Right lobe of liver (tissue), 4 donors: ENCODE measurements at regions not wholly inside any gene's neighbourhood (a gene's known extent, or its start where the extent isn't known, plus 50 kb on each side); places are given as distances from the start of the nearest gene placed in this dataset.

Source experiments
- CTCF ChIP-seq, 4 donors: fragments of 200-600 bp in 3 of 4; fragments of 450-650 bp in 1 of 4; IDR thresholded peaks; one replicate each; pipeline versions ENCODE4 v1.5.1 to v1.8.0; 2016 to 2022; ENCODE audit warnings: antibody characterized with exemption in 4 of 4, mild to moderate bottlenecking in 2 of 4
- POLR2A ChIP-seq: fragments of 450-650 bp; IDR thresholded peaks from one replicate; pipeline ENCODE4 v1.6.1; 2017; ENCODE audit warnings: antibody characterized with exemption, mild to moderate bottlenecking
- donor health status: DM: no; HTN: no; CAD: no.
- donor health status: DM: no; HTN: no; CAD: no.
- donor health status: DM: no; HTN: yes; CAD: no.

GRCh38 chr13:18954254-18954653 is 227.4 kb downstream of the TUBA3C start:
- TF ChIP-seq CTCF (IDR thresholded peaks at IDR 0.05): no peak
- TF ChIP-seq POLR2A: no peak
